ENCODE measurements at regions not wholly inside any gene's neighbourhood (a gene's known extent, or its start where the extent isn't known, plus 50 kb on each side); places are given as distances from the start of the nearest gene placed in this dataset.
"Not testable (repeated sequence)": the region's sequence is repeated elsewhere in the genome, so short reads cannot be mapped to it uniquely, and the experiment has no call there.

GRCh38 chr17:69677130-69677529 is 262.6 kb downstream of the MAP2K6 start:
- no peak for DNase-seq

GRCh38 chr17:69678206-69678605 is 263.7 kb downstream of the MAP2K6 start:
- no peak for DNase-seq

DNA sequence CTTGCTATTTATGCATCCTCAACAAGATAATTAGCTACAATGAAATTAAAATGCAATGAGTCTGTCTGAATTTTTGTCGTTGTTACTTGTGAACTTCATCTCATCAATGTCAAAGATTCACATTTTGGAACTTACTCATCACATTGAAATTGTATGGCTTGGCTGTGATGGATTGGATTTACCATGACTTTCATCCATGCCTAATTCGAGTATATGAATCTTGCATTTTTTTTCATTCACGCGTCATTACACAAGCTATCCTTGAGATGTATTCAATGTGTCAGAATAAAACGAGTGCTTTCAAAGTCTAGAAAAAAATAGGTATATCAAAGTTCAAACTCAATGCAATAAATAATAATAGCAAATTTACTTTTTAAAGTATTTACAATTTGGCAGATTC is 265.3 kb downstream of the MAP2K6 start:
- DNase-seq, result no peak

- no peak for DNase-seq
Measured at GRCh38 chr17:69684251-69684650, 269.8 kb downstream of the MAP2K6 start.

- not testable (repeated sequence) for DNase-seq
Measured at GRCh38 chr17:69685150-69685549, 270.7 kb downstream of the MAP2K6 start.

GRCh38 chr17:69690531-69690930 is 276.0 kb downstream of the MAP2K6 start:
- no peak for DNase-seq

GRCh38 chr17:69692171-69692570 is 277.7 kb downstream of the MAP2K6 start:
- DNase-seq, result no peak

GRCh38 chr17:69695646-69696045 is 281.1 kb downstream of the MAP2K6 start:
- DNase-seq, result no peak

GRCh38 chr17:69696650-69697049 is 282.2 kb downstream of the MAP2K6 start:
- DNase-seq, result no peak

DNA sequence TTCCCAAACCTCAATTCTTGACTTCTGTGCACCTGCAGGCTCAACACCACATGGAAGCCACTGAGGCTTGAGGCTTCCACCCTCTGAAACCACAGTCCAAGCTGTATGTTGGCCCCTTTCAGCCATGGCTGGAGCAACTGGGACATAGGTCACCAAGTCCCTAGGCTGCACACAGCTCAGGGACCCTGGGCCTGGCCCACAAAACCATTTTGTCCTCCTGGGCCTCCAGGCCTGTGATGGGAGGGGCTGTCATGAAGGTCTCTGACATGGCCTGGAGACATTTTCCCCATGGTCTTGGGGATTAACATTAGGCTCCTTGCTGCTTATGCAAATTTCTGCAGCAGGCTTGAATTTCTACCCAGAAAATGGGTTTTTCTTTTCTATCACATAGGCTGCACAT is 283.9 kb downstream of the MAP2K6 start:
- DNase-seq, result not testable (repeated sequence)

GRCh38 chr17:69702078-69702477 is 287.6 kb downstream of the MAP2K6 start:
- no peak for DNase-seq

DNA sequence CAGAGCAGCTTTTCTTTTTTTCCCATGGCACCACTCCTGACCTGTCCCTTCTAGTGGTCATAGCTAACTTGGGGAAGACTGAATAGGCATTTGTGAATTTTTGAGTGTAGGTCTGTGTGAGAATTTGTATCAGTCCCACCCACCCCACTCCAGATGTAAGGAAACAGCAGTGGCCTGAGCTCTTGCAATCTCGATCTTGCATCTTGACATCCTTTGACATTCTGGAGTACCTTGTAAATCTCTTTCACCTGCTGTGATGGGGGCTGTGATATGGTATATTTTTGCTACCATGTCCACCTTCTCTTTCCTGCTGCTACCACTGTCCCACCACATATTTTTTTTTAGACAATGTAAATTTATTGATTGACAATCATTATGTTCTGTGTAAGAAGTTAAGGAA is 289.3 kb downstream of the MAP2K6 start:
- DNase-seq, result no peak

DNA sequence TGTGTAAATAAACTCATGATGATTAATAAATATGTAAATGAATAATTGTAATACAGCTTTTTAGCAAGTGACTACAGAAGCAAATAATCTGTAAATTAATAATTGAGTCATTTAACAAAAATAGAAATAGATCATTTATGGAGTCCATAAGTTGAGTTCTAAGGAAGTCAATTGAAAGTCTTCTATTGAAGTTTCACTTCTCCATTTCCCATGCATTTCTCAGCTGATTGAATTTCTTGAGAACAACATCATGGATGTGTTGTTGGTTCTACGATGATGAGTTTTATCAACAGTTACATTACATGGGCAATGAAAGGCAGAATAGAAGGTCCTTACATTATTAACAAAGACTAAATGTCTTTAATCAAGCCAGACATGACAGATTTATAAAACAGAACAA is 290.4 kb downstream of the MAP2K6 start:
- no peak for DNase-seq

DNA sequence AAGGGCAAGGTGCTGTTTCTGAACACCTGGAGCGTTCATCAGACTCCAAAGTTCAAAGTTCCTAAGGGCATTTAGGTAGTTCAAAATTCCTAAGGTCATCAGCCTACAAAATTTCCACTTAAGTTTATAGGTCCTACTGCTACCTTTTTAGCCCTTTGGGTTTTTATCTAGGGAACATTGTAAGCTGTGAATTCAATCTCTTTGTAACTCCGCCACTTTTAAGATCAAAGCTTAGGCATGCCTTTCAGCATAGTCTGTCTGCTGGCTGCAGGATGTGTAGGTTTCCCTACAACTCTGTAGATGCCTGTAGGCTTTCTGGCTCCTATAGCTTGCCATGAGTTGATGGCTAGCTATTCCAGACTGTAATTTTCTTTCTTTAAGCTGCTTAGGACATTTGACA is 291.6 kb downstream of the MAP2K6 start:
- DNase-seq, result no peak

- DNase-seq, result no peak
Measured at GRCh38 chr17:69709441-69709840, 294.9 kb downstream of the MAP2K6 start.

DNA sequence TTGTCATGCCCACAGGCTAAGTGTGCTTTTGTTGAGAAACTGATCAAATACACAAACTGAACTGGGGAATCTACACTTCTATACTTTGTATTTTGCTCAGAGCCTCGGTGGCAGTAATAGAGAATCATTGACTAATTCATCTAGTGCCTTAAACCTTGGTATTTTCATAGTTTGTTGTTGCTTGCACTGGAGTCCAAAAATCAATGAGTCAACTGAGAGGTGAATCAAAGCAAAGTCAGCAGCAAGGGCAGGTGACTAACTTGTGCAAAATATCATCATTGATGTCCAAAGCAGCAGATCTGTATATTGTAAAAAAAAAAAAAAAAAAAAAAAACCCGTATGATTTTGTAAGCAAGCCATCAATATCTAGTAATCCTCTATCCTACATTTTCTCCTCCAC is 296.4 kb downstream of the MAP2K6 start:
- no peak for DNase-seq

- no peak for DNase-seq
Measured at GRCh38 chr17:69711541-69711940, 297.0 kb downstream of the MAP2K6 start.

GRCh38 chr17:69712801-69713311 is 298.4 kb downstream of the MAP2K6 start:
- DNase-seq, result no peak

GRCh38 chr17:69713815-69714214 is 299.3 kb downstream of the MAP2K6 start:
- no peak for DNase-seq

DNA sequence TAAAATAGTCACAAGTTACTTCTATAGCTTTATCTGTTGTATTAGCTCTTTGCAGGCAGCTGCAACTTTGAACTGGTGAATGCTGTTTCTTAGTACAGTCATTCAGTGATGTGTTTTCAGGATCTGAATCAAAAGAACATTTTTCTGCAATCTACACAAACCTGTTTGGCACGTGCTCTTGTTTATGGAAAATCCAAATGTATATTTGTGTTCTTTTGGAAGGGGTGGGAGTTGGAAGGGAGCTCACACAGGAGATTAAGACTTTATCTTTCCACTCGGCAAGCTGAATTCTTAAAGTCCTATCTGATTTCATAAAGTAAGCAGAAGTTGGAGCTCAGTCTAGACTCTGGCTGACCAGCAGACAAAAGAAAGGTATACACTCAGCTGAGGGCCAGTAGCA is 300.2 kb downstream of the MAP2K6 start:
- DNase-seq, result no peak

DNA sequence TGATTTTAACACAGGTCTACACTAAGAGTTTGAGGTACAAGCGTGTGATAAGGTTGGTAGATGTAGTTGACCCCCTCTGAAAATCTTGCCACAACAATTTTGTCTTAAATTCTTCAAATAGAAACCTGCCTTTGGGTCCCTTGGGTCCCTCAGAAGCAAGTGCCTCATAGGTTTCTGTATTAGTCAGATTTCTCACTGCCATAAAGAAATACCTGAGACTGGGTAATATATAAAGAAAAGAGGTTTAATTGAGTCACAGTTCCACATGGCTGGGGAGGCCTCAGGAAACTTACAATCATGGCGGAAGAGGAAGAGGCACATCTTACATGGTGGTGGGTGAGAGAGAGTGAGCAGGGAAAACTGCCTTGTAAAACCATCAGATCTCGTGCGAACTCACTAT is 301.2 kb downstream of the MAP2K6 start:
- no peak for DNase-seq

GRCh38 chr17:69716556-69716955 is 302.1 kb downstream of the MAP2K6 start:
- no peak for DNase-seq

- no peak for DNase-seq
Measured at GRCh38 chr17:69717214-69717613, 302.7 kb downstream of the MAP2K6 start.

DNA sequence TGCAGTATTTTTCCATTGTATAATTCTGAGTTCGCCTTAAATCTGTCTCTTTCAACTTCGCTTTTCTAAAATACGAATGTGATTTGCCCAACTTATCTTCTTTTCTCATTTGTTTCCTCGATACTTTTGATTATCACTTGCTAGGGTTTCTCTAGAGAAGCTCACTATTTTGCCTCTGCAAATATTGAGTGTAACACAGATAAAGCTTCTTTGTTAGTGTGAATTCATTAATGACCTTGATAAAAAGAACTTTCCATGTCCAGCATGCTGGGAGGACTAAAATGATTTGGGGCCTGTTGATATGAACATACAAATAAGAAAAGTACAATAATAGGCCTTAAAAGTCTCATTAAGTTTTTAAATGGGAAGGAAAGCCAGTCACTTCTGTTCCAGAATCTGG is 303.3 kb downstream of the MAP2K6 start:
- no peak for DNase-seq

DNA sequence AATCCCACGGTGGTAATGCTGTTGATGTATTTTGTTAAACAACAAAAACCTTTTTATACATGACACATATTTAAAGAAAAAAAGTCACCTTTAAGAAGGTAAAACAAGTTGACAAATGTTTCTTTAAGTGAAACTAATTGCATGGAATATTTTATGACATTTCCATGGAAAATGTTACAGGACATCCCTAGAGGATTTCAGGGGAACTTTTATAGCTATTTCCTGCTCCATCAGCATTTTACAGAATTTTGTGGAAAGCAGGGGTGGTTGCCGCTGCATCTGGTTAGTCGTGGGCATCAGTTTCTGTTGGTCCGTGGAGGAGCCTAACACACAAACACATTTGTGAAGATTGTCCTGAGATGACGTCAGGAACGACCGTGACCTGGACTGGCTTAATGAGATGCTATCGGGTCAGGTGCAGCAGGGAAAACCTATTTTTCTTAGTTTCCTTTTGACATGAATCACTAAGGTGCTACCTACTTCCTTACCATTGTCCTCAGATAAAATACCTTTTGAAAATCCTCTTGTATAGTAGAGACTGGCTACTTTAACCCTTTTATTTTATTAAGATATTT is 305.1 kb downstream of the MAP2K6 start:
- DNase-seq, result no peak

GRCh38 chr17:69722518-69722917 is 308.0 kb downstream of the MAP2K6 start:
- no peak for DNase-seq
